ENCODE measurements at regions not wholly inside any gene's neighbourhood (a gene's known extent, or its start where the extent isn't known, plus 50 kb on each side); places are given as distances from the start of the nearest gene placed in this dataset.

GRCh38 chr7:115471891-115472290 lies 550.0 kb downstream of the MDFIC start:
- POLR2A ChIA-PET, result no interaction called here
- H3K27ac Mint-ChIP-seq (ENCODE audit: low read depth, unreplicated experiment), result no peak overlapping the region
- no peak for DNase-seq (ENCODE audit: unreplicated experiment)
- peaks cover 6% of the 10 kb centered on the region for H3K36me3 Mint-ChIP-seq (ENCODE audit: insufficient read depth, unreplicated experiment)
- CTCF ChIA-PET, result interaction anchor here (0.7 kb wide), 1 partner anchor 277 kb away, joined by 3 read pairs; no protein-coding TSS in a partner anchor
- no TSS peak for BruUV-seq (replicated peaks)
- no peak for TF ChIP-seq CTCF (IDR thresholded peaks at IDR 0.05; ENCODE audit: unreplicated experiment)
- H3K4me1 Mint-ChIP-seq (ENCODE audit: insufficient read depth, unreplicated experiment), result no peaks in the 10 kb centered on the region
- H3K9me3 Mint-ChIP-seq (ENCODE audit: unreplicated experiment), result no peaks in the 10 kb centered on the region
- peaks cover 63% of the 10 kb centered on the region for H3K27me3 Mint-ChIP-seq (ENCODE audit: insufficient read depth, unreplicated experiment)
- no peak overlapping the region for H3K4me3 Mint-ChIP-seq (ENCODE audit: unreplicated experiment)
- intact Hi-C loops (cut with micrococcal nuclease), result no loop called here

DNA sequence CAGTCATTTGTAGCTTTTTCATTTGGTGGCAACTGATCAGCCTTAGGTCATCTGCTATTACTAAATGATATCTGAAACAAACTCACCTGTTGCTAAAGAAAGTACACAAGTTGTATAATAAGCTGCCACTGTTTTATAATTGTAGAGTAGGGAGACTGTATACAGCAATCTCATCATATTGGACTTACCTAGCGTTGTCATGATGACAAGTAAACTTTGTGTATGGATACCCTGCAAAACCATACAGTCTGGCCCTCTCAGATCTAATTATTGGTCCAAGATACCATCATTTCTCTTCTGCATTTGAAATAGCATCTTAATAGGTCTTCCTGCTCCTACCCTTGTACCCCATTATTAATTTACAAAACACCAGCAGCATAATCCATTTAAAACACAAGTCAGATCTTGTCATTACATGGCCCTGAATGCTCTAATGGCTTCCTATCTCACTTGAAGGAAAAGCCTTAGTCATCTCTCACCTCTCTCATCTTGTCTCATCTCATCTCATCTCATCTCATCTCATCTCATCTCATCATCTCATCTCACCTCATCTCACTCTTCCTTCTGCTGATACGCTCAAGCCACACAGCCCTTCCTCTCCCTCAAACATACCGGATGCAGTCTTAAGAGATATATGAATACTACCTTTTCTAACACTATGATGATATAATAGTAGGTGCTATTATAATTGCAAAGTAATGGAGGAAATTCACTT lies 540.6 kb downstream of the MDFIC start:
- CTCF ChIA-PET, result no interaction called here
- TF ChIP-seq CTCF (IDR thresholded peaks at IDR 0.05; ENCODE audit: unreplicated experiment), result no peak
- BruUV-seq (replicated peaks), result no TSS peak

DNA sequence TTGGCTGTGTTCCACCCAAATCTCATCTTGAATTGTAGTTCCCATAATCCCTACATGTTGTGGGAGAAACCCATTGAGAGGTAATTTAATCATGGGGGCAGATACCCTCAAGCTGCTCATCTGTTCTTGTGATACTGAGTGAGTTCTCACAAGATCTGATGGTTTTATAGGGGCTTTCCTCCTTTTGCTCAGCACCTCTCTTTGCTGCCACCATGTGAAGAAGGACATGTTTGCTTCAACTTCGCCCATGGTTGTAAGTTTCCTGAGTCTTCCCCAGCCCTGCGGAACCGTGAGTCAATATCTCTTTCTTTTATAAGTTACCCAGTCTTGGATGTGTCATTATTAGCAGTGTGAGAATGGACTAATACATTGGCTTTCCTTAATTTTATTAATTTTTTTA lies 527.8 kb downstream of the MDFIC start:
- DNase-seq (ENCODE audit: unreplicated experiment), result no peak
- no peak overlapping the region for H3K27ac Mint-ChIP-seq (ENCODE audit: low read depth, unreplicated experiment)
- H3K4me1 Mint-ChIP-seq (ENCODE audit: insufficient read depth, unreplicated experiment), result no peaks in the 10 kb centered on the region
- TF ChIP-seq CTCF (IDR thresholded peaks at IDR 0.05; ENCODE audit: unreplicated experiment), result no peak
- H3K4me3 Mint-ChIP-seq (ENCODE audit: unreplicated experiment), result no peak overlapping the region
- H3K27me3 Mint-ChIP-seq (ENCODE audit: insufficient read depth, unreplicated experiment), result peaks cover 61% of the 10 kb centered on the region
- no TSS peak for BruUV-seq (replicated peaks)
- no peaks in the 10 kb centered on the region for H3K9me3 Mint-ChIP-seq (ENCODE audit: unreplicated experiment)
- POLR2A ChIA-PET, result no interaction called here
- intact Hi-C loops (cut with micrococcal nuclease), result no loop called here
- no peaks in the 10 kb centered on the region for H3K36me3 Mint-ChIP-seq (ENCODE audit: insufficient read depth, unreplicated experiment)
- CTCF ChIA-PET, result no interaction called here

More for the DNA sequence above, 540.6 kb downstream of the MDFIC start:
- no peaks in the 10 kb centered on the region for H3K4me1 Mint-ChIP-seq (ENCODE audit: insufficient read depth, unreplicated experiment)
- no peaks in the 10 kb centered on the region for H3K36me3 Mint-ChIP-seq (ENCODE audit: insufficient read depth, unreplicated experiment)
- DNase-seq (ENCODE audit: unreplicated experiment), result no peak
- intact Hi-C loops (cut with micrococcal nuclease), result no loop called here
- no peak overlapping the region for H3K4me3 Mint-ChIP-seq (ENCODE audit: unreplicated experiment)
- H3K27ac Mint-ChIP-seq (ENCODE audit: low read depth, unreplicated experiment), result no peak overlapping the region
- H3K9me3 Mint-ChIP-seq (ENCODE audit: unreplicated experiment), result no peaks in the 10 kb centered on the region
- H3K27me3 Mint-ChIP-seq (ENCODE audit: insufficient read depth, unreplicated experiment), result peaks cover 53% of the 10 kb centered on the region
- POLR2A ChIA-PET, result no interaction called here

DNA sequence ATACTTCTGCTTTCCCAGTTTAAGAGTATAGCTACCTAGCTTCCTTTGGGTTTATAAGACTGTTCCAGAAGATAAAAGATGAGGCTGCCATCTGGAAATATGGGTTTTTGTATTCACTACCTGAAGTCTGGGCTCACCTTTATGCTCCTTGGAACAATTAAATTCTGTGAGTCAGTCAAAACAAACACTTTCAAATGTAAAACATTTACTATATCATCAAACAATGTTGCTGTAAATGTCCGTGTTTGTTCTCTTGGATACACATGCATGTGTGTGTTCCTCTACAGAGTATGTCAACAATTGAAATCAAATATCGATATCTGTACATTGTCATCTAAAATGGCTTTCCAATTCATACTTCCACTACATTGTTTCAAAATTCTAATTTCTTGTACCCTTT lies 525.6 kb downstream of the MDFIC start:
- H3K36me3 Mint-ChIP-seq (ENCODE audit: insufficient read depth, unreplicated experiment), result no peaks in the 10 kb centered on the region
- ChIA-PET POLR2A (no interaction called here), CTCF (interaction anchor here (0.6 kb wide), 1 partner anchor 17 kb away, joined by 3 read pairs; no protein-coding TSS in a partner anchor)
- no peak overlapping the region for H3K27ac Mint-ChIP-seq (ENCODE audit: low read depth, unreplicated experiment)
- no peak for DNase-seq (ENCODE audit: unreplicated experiment)
- H3K4me1 Mint-ChIP-seq (ENCODE audit: insufficient read depth, unreplicated experiment), result no peaks in the 10 kb centered on the region
- no peak for TF ChIP-seq CTCF (IDR thresholded peaks at IDR 0.05; ENCODE audit: unreplicated experiment)
- peaks cover 61% of the 10 kb centered on the region for H3K27me3 Mint-ChIP-seq (ENCODE audit: insufficient read depth, unreplicated experiment)
- H3K4me3 Mint-ChIP-seq (ENCODE audit: unreplicated experiment), result no peak overlapping the region
- BruUV-seq (replicated peaks), result no TSS peak
- intact Hi-C loops (cut with micrococcal nuclease), result no loop called here
- H3K9me3 Mint-ChIP-seq (ENCODE audit: unreplicated experiment), result no peaks in the 10 kb centered on the region
